Osteoblast (primary cell): ENCODE measurements at regions not wholly inside any gene's neighbourhood (a gene's known extent, or its start where the extent isn't known, plus 50 kb on each side); places are given as distances from the start of the nearest gene placed in this dataset.

ENCODE experiments used
- DNase-seq: peaks from one replicate; pipeline ENCODE4 v3.0.0; 2011; ENCODE audit warnings: low spot score, mixed read lengths; ENCODE audit not compliant: insufficient read length; ENCODE audit errors: missing footprints
- H2AFZ ChIP-seq: 2 replicates; pipeline ENCODE4 v1.6.0; 2011; ENCODE audit warnings: mild to moderate bottlenecking, low read length
- H3K27ac ChIP-seq: 2 replicates; pipeline ENCODE4 v1.5.1; 2011; ENCODE audit warnings: mild to moderate bottlenecking, low read depth, low read length, moderate library complexity
- H3K27me3 ChIP-seq: 2 replicates; pipeline ENCODE4 v1.6.0; 2012; ENCODE audit warnings: mild to moderate bottlenecking, control low read depth, inconsistent platforms, low read length, moderate library complexity; ENCODE audit not compliant: insufficient read depth
- H3K36me3 ChIP-seq: 2 replicates; pipeline ENCODE4 v1.5.1; 2011; ENCODE audit warnings: mild to moderate bottlenecking, low read length, control low read depth, moderate library complexity; ENCODE audit not compliant: insufficient read depth
- H3K4me1 ChIP-seq: 2 replicates; pipeline ENCODE4 v1.5.1; 2011; ENCODE audit warnings: mild to moderate bottlenecking, low read length, control low read depth, moderate library complexity; ENCODE audit not compliant: insufficient read depth
- H3K4me2 ChIP-seq: 2 replicates; pipeline ENCODE4 v1.6.0; 2011; ENCODE audit warnings: mild to moderate bottlenecking, low read length; ENCODE audit not compliant: insufficient read depth
- H3K4me3 ChIP-seq: fragments of 200-600 bp; sonication (generic); 3 replicates; pipeline ENCODE4 v1.5.1; 2012; ENCODE audit warnings: mild to moderate bottlenecking, low read length, inconsistent platforms; ENCODE audit not compliant: insufficient read depth
- H3K79me2 ChIP-seq: 2 replicates; pipeline ENCODE4 v1.6.0; 2012; ENCODE audit warnings: mild to moderate bottlenecking, low read length, control low read depth, inconsistent platforms; ENCODE audit not compliant: insufficient read depth
- H3K9me3 ChIP-seq: 2 replicates; pipeline ENCODE4 v1.5.1; 2011; ENCODE audit warnings: low read depth, low read length, control low read depth
- H4K20me1 ChIP-seq: 2 replicates; pipeline ENCODE4 v1.6.0; 2012; ENCODE audit warnings: mild to moderate bottlenecking, low read length, control low read depth; ENCODE audit not compliant: insufficient read depth
- CTCF ChIP-seq: IDR thresholded peaks from 2 replicates; pipeline ENCODE4 v1.5.1; 2011; ENCODE audit warnings: mild to moderate bottlenecking, low read depth, low read length, moderate library complexity; ENCODE audit errors: extremely low read depth

- no peaks in the 10 kb centered on the region for H3K79me2 ChIP-seq
- H3K27ac ChIP-seq: no peak overlapping the region
- H3K4me3 ChIP-seq: no peak overlapping the region
- H2AFZ ChIP-seq: peak overlapping the region; percentile 43
- no peaks in the 10 kb centered on the region for H3K9me3 ChIP-seq
- no peaks in the 10 kb centered on the region for H3K36me3 ChIP-seq
- H4K20me1 ChIP-seq: no peaks in the 10 kb centered on the region
- no peak for TF ChIP-seq CTCF
- DNase-seq: peak; percentile 53
- no peak overlapping the region for H3K4me2 ChIP-seq
- H3K27me3 ChIP-seq: no peaks in the 10 kb centered on the region
- peaks cover 8% of the 10 kb centered on the region for H3K4me1 ChIP-seq
Observed at GRCh38 chr3:115518100-115518852, 105.0 kb upstream of the GAP43 start.

DNA sequence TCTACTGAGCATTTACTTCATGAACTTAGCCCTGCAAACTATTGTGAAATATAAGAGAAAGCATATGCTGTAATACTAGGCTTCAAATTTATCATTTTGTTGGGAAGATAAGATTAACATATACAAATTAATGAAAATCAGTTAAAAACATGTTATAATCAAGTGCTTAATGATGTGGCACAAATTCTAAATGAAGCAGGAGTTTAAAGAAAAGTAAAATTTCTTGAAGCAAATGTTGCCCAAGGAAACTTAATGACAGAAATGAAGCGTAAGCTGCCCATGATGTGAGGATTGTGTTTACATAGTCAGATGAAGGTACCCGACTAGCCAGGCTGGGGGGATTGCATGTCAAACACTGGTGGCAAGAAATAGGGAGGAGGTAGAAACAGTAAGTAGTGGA, 103.1 kb upstream of the GAP43 start:
- H3K4me1 ChIP-seq: peaks cover 7% of the 10 kb centered on the region

GRCh38 chr3:115520651-115521245, 102.6 kb upstream of the GAP43 start:
- Histone ChIP-seq H2AFZ (no peak overlapping the region), H3K27me3 (no peaks in the 10 kb centered on the region), H3K36me3 (no peaks in the 10 kb centered on the region), H3K4me3 (no peak overlapping the region), H3K27ac (no peak overlapping the region), H3K4me1 (peaks cover 7% of the 10 kb centered on the region), H3K79me2 (no peaks in the 10 kb centered on the region), H3K4me2 (no peak overlapping the region), H3K9me3 (no peaks in the 10 kb centered on the region), H4K20me1 (no peaks in the 10 kb centered on the region)
- no peak for DNase-seq
- no peak for TF ChIP-seq CTCF

More for the DNA sequence above, 103.1 kb upstream of the GAP43 start:
- H3K79me2 ChIP-seq: no peaks in the 10 kb centered on the region
- no peak overlapping the region for H3K4me3 ChIP-seq
- H3K4me2 ChIP-seq: no peak overlapping the region
- H3K9me3 ChIP-seq: no peaks in the 10 kb centered on the region
- TF ChIP-seq CTCF: no peak
- no peak for DNase-seq
- H4K20me1 ChIP-seq: no peaks in the 10 kb centered on the region
- H3K27me3 ChIP-seq: no peaks in the 10 kb centered on the region
- H2AFZ ChIP-seq: no peak overlapping the region
- no peaks in the 10 kb centered on the region for H3K36me3 ChIP-seq
- H3K27ac ChIP-seq: no peak overlapping the region

- no peaks in the 10 kb centered on the region for H3K27me3 ChIP-seq
- no peaks in the 10 kb centered on the region for H4K20me1 ChIP-seq
- H3K9me3 ChIP-seq: no peaks in the 10 kb centered on the region
- no peak overlapping the region for H3K27ac ChIP-seq
- H3K4me3 ChIP-seq: no peak overlapping the region
- no peak for TF ChIP-seq CTCF
- no peak overlapping the region for H3K4me2 ChIP-seq
- no peak for DNase-seq
- no peaks in the 10 kb centered on the region for H3K36me3 ChIP-seq
- no peak overlapping the region for H2AFZ ChIP-seq
- H3K4me1 ChIP-seq: no peaks in the 10 kb centered on the region
- H3K79me2 ChIP-seq: no peaks in the 10 kb centered on the region
Observed at GRCh38 chr3:115523458-115523857, 99.9 kb upstream of the GAP43 start.
